HepG2 (cell line): ENCODE measurements at regions not wholly inside any gene's neighbourhood (a gene's known extent, or its start where the extent isn't known, plus 50 kb on each side); places are given as distances from the start of the nearest gene placed in this dataset.

ENCODE experiments used
- ATAC-seq: fragments of 200-7000 bp; cut with Tn5 transposase; 3 replicates; pipeline ENCODE4 v1.9.1; 2020; ENCODE audit warnings: mild to moderate bottlenecking, moderate library complexity
- BruUV-seq: library from RNA; stranded (reverse); fragments of 400-500 nt; replicated peaks from 2 replicates; lab custom pipeline; 2021; lab: Mats Ljungman, UMichigan
- CTCF ChIA-PET: fragments of 300-600 bp; formaldehyde crosslinking; extraction: SDS; loops from one replicate; lab custom pipeline; 2021; ENCODE audit warnings: low total read pairs, inconsistent platforms, low intra/inter-chr PET ratio; lab: Yijun Ruan, JAX
- POLR2A ChIA-PET: fragments of 350-600 bp; sonication (Branson Sonifier 250); formaldehyde crosslinking; loops from one replicate; lab custom pipeline; 2020; ENCODE audit warnings: antibody characterized with exemption, inconsistent platforms; lab: Yijun Ruan, JAX
- DNase-seq: peaks from one replicate; pipeline ENCODE4 v3.0.0-alpha.2; 2015; ENCODE audit warnings: low spot score
- FAIRE-seq: peaks from 3 replicates; lab custom pipeline; 2011; peaks lifted over from hg19 to GRCh38; lab: Jason Lieb, UNC
- H2AFZ ChIP-seq: one replicate; pipeline ENCODE4 v1.6.1; 2011; ENCODE audit warnings: low read length, inconsistent platforms
- H3K27ac ChIP-seq: fragments of 300-600 bp; 3 replicates; pipeline ENCODE4 v1.8.0; 2011; ENCODE audit warnings: mixed run types, mild to moderate bottlenecking, mixed read lengths, low read length, inconsistent platforms; ENCODE audit not compliant: insufficient read depth; ENCODE audit errors: extremely low read length
- H3K27me3 ChIP-seq, 2 experiments: fragments of 200-600 bp in 1 of 2; 2 replicates in 1 of 2; 3 replicates in 1 of 2; pipeline versions ENCODE4 v1.6.0 to v1.8.0; 2011; ENCODE audit warnings: low read length in 2 of 2, mild to moderate bottlenecking in 2 of 2, moderate library complexity in 2 of 2, inconsistent platforms in 1 of 2; ENCODE audit not compliant: insufficient read depth in 2 of 2, control insufficient read depth in 1 of 2
- H3K36me3 ChIP-seq, 2 experiments: fragments of 200-600 bp in 1 of 2; replicated peaks in 1 of 2; 2 replicates in 1 of 2; 3 replicates in 1 of 2; pipeline versions ENCODE4 v1.5.1 to v1.8.0; 2011; ENCODE audit warnings: low read length in 2 of 2, inconsistent platforms in 1 of 2; ENCODE audit not compliant: insufficient read depth in 2 of 2, control insufficient read depth in 1 of 2
- H3K4me1 ChIP-seq: 2 replicates; pipeline ENCODE4 v1.5.1; 2012; ENCODE audit warnings: low read length, inconsistent platforms; ENCODE audit not compliant: insufficient read depth
- H3K4me2 ChIP-seq: 2 replicates; pipeline ENCODE4 v1.6.0; 2011; ENCODE audit warnings: low read depth, low read length, inconsistent platforms
- H3K4me3 ChIP-seq, 3 experiments: fragments of 200-600 bp in 1 of 3; sonication (generic), shearing (Covaris generic) in 1 of 3; replicated peaks in 1 of 3; 2 replicates each; pipeline ENCODE4 v1.5.1; 2011 to 2016; ENCODE audit warnings: low read length in 3 of 3, inconsistent platforms in 2 of 3, low read depth in 2 of 3, mild to moderate bottlenecking in 2 of 3, control low read depth in 1 of 3, mixed read lengths in 1 of 3; ENCODE audit not compliant: insufficient read depth in 1 of 3
- H3K79me2 ChIP-seq: one replicate; pipeline ENCODE4 v1.6.1; 2011; ENCODE audit warnings: low read length, inconsistent platforms; ENCODE audit not compliant: insufficient read depth
- H3K9ac ChIP-seq: 2 replicates; pipeline ENCODE4 v1.6.0; 2011; ENCODE audit warnings: mild to moderate bottlenecking, low read depth, low read length, inconsistent platforms; ENCODE audit not compliant: insufficient read depth
- H3K9me3 ChIP-seq: 2 replicates; pipeline ENCODE4 v1.5.1; 2012; ENCODE audit warnings: mild to moderate bottlenecking, low read length
- H4K20me1 ChIP-seq: 2 replicates; pipeline ENCODE4 v1.6.0; 2011; ENCODE audit warnings: inconsistent platforms, mild to moderate bottlenecking, low read length, moderate library complexity; ENCODE audit not compliant: insufficient read depth
- AHR ChIP-seq: IDR thresholded peaks from 2 replicates; pipeline ENCODE4 v1.6.1; 2018; ENCODE audit warnings: missing genetic modification reagents, missing compliant biosample characterization
- CENPX ChIP-seq: sonication (generic); formaldehyde crosslinking; IDR thresholded peaks from 2 replicates; pipeline ENCODE4 v1.9.0; 2021; ENCODE audit warnings: mild to moderate bottlenecking, missing genetic modification reagents, moderate library complexity
- DNMT3B ChIP-seq: conservative IDR thresholded peaks from 2 replicates; pipeline ENCODE4 v1.6.1; 2016; ENCODE audit warnings: missing biosample characterization, control low read depth
- ISX ChIP-seq: sonication (generic); formaldehyde crosslinking; conservative IDR thresholded peaks from 2 replicates; pipeline ENCODE4 v1.5.0; 2020; ENCODE audit warnings: missing genetic modification reagents
- KLF9 ChIP-seq: IDR thresholded peaks from 2 replicates; pipeline ENCODE4 v1.6.1; 2016; ENCODE audit warnings: low read depth
- MTF2 ChIP-seq: sonication (generic); formaldehyde crosslinking; IDR thresholded peaks from 2 replicates; pipeline ENCODE4 v1.5.0; 2020; ENCODE audit warnings: missing genetic modification reagents, borderline replicate concordance
- NPAS2 ChIP-seq: sonication (generic); formaldehyde crosslinking; IDR thresholded peaks from 2 replicates; pipeline ENCODE4 v1.8.0; 2022; ENCODE audit warnings: mild to moderate bottlenecking, missing genetic modification reagents, borderline replicate concordance
- PITX1 ChIP-seq: sonication (generic); formaldehyde crosslinking; IDR thresholded peaks from 2 replicates; pipeline ENCODE4 v1.5.1; 2020; ENCODE audit warnings: mild to moderate bottlenecking, missing genetic modification reagents
- TBX3 ChIP-seq: fragments of 450-650 bp; IDR thresholded peaks from 2 replicates; pipeline ENCODE4 v1.6.1; 2017; ENCODE audit warnings: antibody characterized with exemption, mild to moderate bottlenecking, inconsistent platforms, borderline replicate concordance
- TFE3 ChIP-seq: IDR thresholded peaks from 2 replicates; pipeline ENCODE4 v1.6.1; 2016
- ZNF24 ChIP-seq: fragments of 450-650 bp; IDR thresholded peaks from 2 replicates; pipeline ENCODE4 v1.6.1; 2017; ENCODE audit warnings: antibody characterized with exemption, mild to moderate bottlenecking
- ZNF329 ChIP-seq: sonication (generic); formaldehyde crosslinking; IDR thresholded peaks from 2 replicates; pipeline ENCODE4 v1.9.0; 2021; ENCODE audit warnings: low read depth, mild to moderate bottlenecking, missing genetic modification reagents
- ZSCAN30 ChIP-seq: sonication (generic); formaldehyde crosslinking; IDR thresholded peaks from 2 replicates; pipeline ENCODE4 v1.5.0; 2020; ENCODE audit warnings: mild to moderate bottlenecking, missing genetic modification reagents
- WGBS: methylation state at CpG from one replicate; pipeline ENCODE4 v1.1.6; 2017; ENCODE audit warnings: low lambda C conversion rate; 5-methylcytosine and 5-hydroxymethylcytosine counted together
- in situ Hi-C: cut with HindIII; loops from 2 replicates; pipeline ENCODE4 v1.10.0; 2017; ENCODE audit warnings: low pct_unique_long_range_greater_than_20kb; ENCODE audit not compliant: extremely low pct_ligation_motif_present
- intact Hi-C: fragments of 100-400 bp; cut with micrococcal nuclease; formaldehyde crosslinking; loops from one replicate; pipeline ENCODE4 v1.10.0; 2022; ENCODE audit not compliant: unreplicated experiment
- TF ChIP-seq, protein P1 (sequence below): IDR thresholded peaks from 2 replicates; pipeline ENCODE4 v1.6.1; 2016; ENCODE audit warnings: control low read depth
- TF ChIP-seq, protein P2 (sequence below): sonication (generic); formaldehyde crosslinking; conservative IDR thresholded peaks from 2 replicates; pipeline ENCODE4 v1.8.1; 2023; ENCODE audit warnings: missing genetic modification reagents
- TF ChIP-seq, protein P3 (sequence below), 2 experiments: IDR thresholded peaks; 2 replicates each; pipeline ENCODE4 v1.6.1; 2011 to 2012; ENCODE audit warnings: low read length in 2 of 2, borderline replicate concordance in 1 of 2, low read depth in 1 of 2, mild to moderate bottlenecking in 1 of 2, moderate library complexity in 1 of 2
- TF ChIP-seq, protein P4 (sequence below): sonication (generic); formaldehyde crosslinking; IDR thresholded peaks from 2 replicates; pipeline ENCODE4 v1.4.0; 2020; ENCODE audit warnings: missing genetic modification reagents

- ChIA-PET POLR2A (no interaction called here), CTCF (no interaction called here)
- H3K9ac ChIP-seq = no peak overlapping the region
- intact Hi-C loops = no loop called here
- no peak for DNase-seq
- H3K9me3 ChIP-seq = peaks cover 19% of the 10 kb centered on the region
- H3K4me2 ChIP-seq = no peak overlapping the region
- H3K4me3 ChIP-seq = no peak overlapping the region
- no peak overlapping the region for H2AFZ ChIP-seq
- in situ Hi-C loops = no loop called here
- no peaks in the 10 kb centered on the region for H4K20me1 ChIP-seq
- WGBS = 0% methylated on average over 2 of the region's 2 CpGs
- H3K79me2 ChIP-seq = no peaks in the 10 kb centered on the region
- no peak for FAIRE-seq
- no peak overlapping the region for H3K27ac ChIP-seq
- no peaks in the 10 kb centered on the region for H3K4me1 ChIP-seq
- ATAC-seq = no peak
- H3K27me3 ChIP-seq = no peaks in the 10 kb centered on the region; a peak in 1 of 5 replicates
- BruUV-seq = no TSS peak
- H3K36me3 ChIP-seq = no peaks in the 10 kb centered on the region
- TF ChIP-seq, protein P1, sequence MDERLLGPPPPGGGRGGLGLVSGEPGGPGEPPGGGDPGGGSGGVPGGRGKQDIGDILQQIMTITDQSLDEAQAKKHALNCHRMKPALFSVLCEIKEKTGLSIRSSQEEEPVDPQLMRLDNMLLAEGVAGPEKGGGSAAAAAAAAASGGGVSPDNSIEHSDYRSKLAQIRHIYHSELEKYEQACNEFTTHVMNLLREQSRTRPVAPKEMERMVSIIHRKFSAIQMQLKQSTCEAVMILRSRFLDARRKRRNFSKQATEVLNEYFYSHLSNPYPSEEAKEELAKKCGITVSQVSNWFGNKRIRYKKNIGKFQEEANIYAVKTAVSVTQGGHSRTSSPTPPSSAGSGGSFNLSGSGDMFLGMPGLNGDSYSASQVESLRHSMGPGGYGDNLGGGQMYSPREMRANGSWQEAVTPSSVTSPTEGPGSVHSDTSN (CRISPR knock-in tag) = no peak
- TF ChIP-seq KLF9 (CRISPR knock-in tag) (no peak), ISX (CRISPR knock-in tag) (no peak), AHR (CRISPR knock-in tag) (no peak), DNMT3B (no peak), TBX3 (no peak), MTF2 (CRISPR knock-in tag) (no peak), ZSCAN30 (CRISPR knock-in tag) (no peak), TFE3 (CRISPR knock-in tag) (no peak), CENPX (CRISPR knock-in tag) (no peak), ZNF24 (no peak), PITX1 (CRISPR knock-in tag) (no peak), ZNF329 (CRISPR knock-in tag) (no peak), NPAS2 (CRISPR knock-in tag) (no peak)
- TF ChIP-seq, protein P2, sequence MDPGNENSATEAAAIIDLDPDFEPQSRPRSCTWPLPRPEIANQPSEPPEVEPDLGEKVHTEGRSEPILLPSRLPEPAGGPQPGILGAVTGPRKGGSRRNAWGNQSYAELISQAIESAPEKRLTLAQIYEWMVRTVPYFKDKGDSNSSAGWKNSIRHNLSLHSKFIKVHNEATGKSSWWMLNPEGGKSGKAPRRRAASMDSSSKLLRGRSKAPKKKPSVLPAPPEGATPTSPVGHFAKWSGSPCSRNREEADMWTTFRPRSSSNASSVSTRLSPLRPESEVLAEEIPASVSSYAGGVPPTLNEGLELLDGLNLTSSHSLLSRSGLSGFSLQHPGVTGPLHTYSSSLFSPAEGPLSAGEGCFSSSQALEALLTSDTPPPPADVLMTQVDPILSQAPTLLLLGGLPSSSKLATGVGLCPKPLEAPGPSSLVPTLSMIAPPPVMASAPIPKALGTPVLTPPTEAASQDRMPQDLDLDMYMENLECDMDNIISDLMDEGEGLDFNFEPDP (CRISPR knock-in tag) = no peak
- TF ChIP-seq, protein P3, sequence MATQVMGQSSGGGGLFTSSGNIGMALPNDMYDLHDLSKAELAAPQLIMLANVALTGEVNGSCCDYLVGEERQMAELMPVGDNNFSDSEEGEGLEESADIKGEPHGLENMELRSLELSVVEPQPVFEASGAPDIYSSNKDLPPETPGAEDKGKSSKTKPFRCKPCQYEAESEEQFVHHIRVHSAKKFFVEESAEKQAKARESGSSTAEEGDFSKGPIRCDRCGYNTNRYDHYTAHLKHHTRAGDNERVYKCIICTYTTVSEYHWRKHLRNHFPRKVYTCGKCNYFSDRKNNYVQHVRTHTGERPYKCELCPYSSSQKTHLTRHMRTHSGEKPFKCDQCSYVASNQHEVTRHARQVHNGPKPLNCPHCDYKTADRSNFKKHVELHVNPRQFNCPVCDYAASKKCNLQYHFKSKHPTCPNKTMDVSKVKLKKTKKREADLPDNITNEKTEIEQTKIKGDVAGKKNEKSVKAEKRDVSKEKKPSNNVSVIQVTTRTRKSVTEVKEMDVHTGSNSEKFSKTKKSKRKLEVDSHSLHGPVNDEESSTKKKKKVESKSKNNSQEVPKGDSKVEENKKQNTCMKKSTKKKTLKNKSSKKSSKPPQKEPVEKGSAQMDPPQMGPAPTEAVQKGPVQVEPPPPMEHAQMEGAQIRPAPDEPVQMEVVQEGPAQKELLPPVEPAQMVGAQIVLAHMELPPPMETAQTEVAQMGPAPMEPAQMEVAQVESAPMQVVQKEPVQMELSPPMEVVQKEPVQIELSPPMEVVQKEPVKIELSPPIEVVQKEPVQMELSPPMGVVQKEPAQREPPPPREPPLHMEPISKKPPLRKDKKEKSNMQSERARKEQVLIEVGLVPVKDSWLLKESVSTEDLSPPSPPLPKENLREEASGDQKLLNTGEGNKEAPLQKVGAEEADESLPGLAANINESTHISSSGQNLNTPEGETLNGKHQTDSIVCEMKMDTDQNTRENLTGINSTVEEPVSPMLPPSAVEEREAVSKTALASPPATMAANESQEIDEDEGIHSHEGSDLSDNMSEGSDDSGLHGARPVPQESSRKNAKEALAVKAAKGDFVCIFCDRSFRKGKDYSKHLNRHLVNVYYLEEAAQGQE (IDR thresholded peaks at IDR 0.05; ENCODE audit: borderline replicate concordance in 1 of 2, low read depth in 1 of 2, low read length in 2 of 2) = no peak
- TF ChIP-seq, protein P4, sequence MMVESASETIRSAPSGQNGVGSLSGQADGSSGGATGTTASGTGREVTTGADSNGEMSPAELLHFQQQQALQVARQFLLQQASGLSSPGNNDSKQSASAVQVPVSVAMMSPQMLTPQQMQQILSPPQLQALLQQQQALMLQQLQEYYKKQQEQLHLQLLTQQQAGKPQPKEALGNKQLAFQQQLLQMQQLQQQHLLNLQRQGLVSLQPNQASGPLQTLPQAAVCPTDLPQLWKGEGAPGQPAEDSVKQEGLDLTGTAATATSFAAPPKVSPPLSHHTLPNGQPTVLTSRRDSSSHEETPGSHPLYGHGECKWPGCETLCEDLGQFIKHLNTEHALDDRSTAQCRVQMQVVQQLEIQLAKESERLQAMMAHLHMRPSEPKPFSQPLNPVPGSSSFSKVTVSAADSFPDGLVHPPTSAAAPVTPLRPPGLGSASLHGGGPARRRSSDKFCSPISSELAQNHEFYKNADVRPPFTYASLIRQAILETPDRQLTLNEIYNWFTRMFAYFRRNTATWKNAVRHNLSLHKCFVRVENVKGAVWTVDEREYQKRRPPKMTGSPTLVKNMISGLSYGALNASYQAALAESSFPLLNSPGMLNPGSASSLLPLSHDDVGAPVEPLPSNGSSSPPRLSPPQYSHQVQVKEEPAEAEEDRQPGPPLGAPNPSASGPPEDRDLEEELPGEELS (CRISPR knock-in tag) = no peak
These were observed 1081.9 kb downstream of the SLITRK1 start for GRCh38 chr13:82800391-82800790.
